WTC11 (cell line): ENCODE measurements at regions not wholly inside any gene's neighbourhood (a gene's known extent, or its start where the extent isn't known, plus 50 kb on each side); places are given as distances from the start of the nearest gene placed in this dataset. TPM values are rescaled to one million over a fixed set of nuclear protein-coding genes. Genes with fewer than 3 reads are reported as not detected.

Experiments used
- microRNA-seq: library from miRNA; unstranded; fragments of <30 nt; microRNA quantifications from one replicate; pipeline ENCODE4 v1.2.0, GENCODE V29; 2022; ENCODE audit warnings: borderline number of aligned reads

Small RNA genes lying in the stretch of these regions (microRNA-seq; reads per million reads assigned to microRNA genes)
- not detected for gene MIR4290
